GM12878 (cell line): ENCODE measurements at regions not wholly inside any gene's neighbourhood (a gene's known extent, or its start where the extent isn't known, plus 50 kb on each side); places are given as distances from the start of the nearest gene placed in this dataset.
A peak's percentile ranks its signal among the peaks of the same experiment; 100 is the strongest.

Experiments used
- ATAC-seq: fragments of 200-7000 bp; cut with Tn5 transposase; 3 replicates; pipeline ENCODE4 v1.9.1; 2020; ENCODE audit warnings: mild to moderate bottlenecking, moderate library complexity
- BruUV-seq: library from RNA; stranded (reverse); fragments of 400-500 nt; replicated peaks from 2 replicates; lab custom pipeline; 2021; lab: Mats Ljungman, UMichigan
- CTCF ChIA-PET: fragments of 300-600 bp; sonication (Branson Sonifier 250); formaldehyde crosslinking; extraction: SDS; loops from one replicate; lab custom pipeline; 2021; ENCODE audit warnings: inconsistent platforms; lab: Yijun Ruan, JAX
- POLR2A ChIA-PET: fragments of 350-600 bp; formaldehyde crosslinking; extraction: SDS; loops from one replicate; lab custom pipeline; 2021; ENCODE audit warnings: inconsistent platforms; lab: Charles Lee
- RAD21 ChIA-PET: fragments of 300-600 bp; sonication (Branson Sonifier 250); formaldehyde crosslinking; loops from one replicate; lab custom pipeline; 2023; ENCODE audit warnings: antibody characterized with exemption; ENCODE audit not compliant: unreplicated experiment; lab: Charles Lee
- SMC1A ChIA-PET: fragments of 300-600 bp; sonication (Branson Sonifier 250); formaldehyde crosslinking; loops from one replicate; lab custom pipeline; 2023; ENCODE audit not compliant: unreplicated experiment, uncharacterized antibody; lab: Charles Lee
- DNase-seq: peaks from one replicate; pipeline ENCODE4 v3.0.0-alpha.2; 2011; ENCODE audit warnings: low read depth, low spot score
- FAIRE-seq: peaks from 3 replicates; lab custom pipeline; 2011; peaks lifted over from hg19 to GRCh38; lab: Jason Lieb, UNC
- H2AFZ ChIP-seq: 2 replicates; pipeline ENCODE4 v1.6.0; 2011; ENCODE audit warnings: low read depth, low read length, control low read depth; ENCODE audit not compliant: control insufficient read depth
- H3K27ac ChIP-seq: 2 replicates; pipeline ENCODE4 v1.5.1; 2011; ENCODE audit warnings: control low read depth; ENCODE audit not compliant: control insufficient read depth, insufficient read depth
- H3K27me3 ChIP-seq, 2 experiments: replicated peaks in 1 of 2; 2 replicates each; pipeline versions ENCODE4 v1.6.0 to v1.6.1; 2011; ENCODE audit warnings: low read length in 1 of 2; ENCODE audit not compliant: control insufficient read depth in 2 of 2, insufficient read depth in 2 of 2
- H3K36me3 ChIP-seq, 2 experiments: 2 replicates each; pipeline ENCODE4 v1.5.1; 2011; ENCODE audit warnings: low read length in 1 of 2; ENCODE audit not compliant: control insufficient read depth in 2 of 2, insufficient read depth in 2 of 2
- H3K4me1 ChIP-seq: 2 replicates; pipeline ENCODE4 v1.6.1; 2011; ENCODE audit warnings: mild to moderate bottlenecking, low read length, moderate library complexity, mixed read lengths; ENCODE audit not compliant: control insufficient read depth, insufficient read depth
- H3K4me2 ChIP-seq: 2 replicates; pipeline ENCODE4 v1.6.0; 2011; ENCODE audit warnings: control low read depth; ENCODE audit not compliant: control insufficient read depth, insufficient read depth
- H3K4me3 ChIP-seq: fragments of 200-600 bp; sonication (generic); 2 replicates; pipeline ENCODE4 v1.5.1; 2016
- H3K79me2 ChIP-seq: 2 replicates; pipeline ENCODE4 v1.6.0; 2011; ENCODE audit warnings: low read length; ENCODE audit not compliant: control insufficient read depth, insufficient read depth
- H3K9ac ChIP-seq: 2 replicates; pipeline ENCODE4 v1.8.0; 2011; ENCODE audit warnings: low read length, control low read depth, mixed read lengths; ENCODE audit not compliant: control insufficient read depth, insufficient read depth
- H3K9me3 ChIP-seq: replicated peaks from 3 replicates; pipeline ENCODE4 v1.5.1; 2011; ENCODE audit warnings: mild to moderate bottlenecking, low read length; ENCODE audit not compliant: control insufficient read depth, insufficient read depth
- H4K20me1 ChIP-seq: 2 replicates; pipeline ENCODE4 v1.6.0; 2011; ENCODE audit not compliant: control insufficient read depth, insufficient read depth
- E2F4 ChIP-seq: IDR thresholded peaks from 2 replicates; pipeline ENCODE4 v1.6.1; 2012; ENCODE audit warnings: low read depth, low read length, improper control_type of control experiment
- RAD21 ChIP-seq: IDR thresholded peaks from 2 replicates; pipeline ENCODE4 v1.6.1; 2011; ENCODE audit warnings: mild to moderate bottlenecking, low read depth, low read length, moderate library complexity; ENCODE audit not compliant: insufficient read depth
- RAD51 ChIP-seq: fragments of 450-650 bp; IDR thresholded peaks from 2 replicates; pipeline ENCODE4 v1.6.1; 2016; ENCODE audit warnings: moderate library complexity, mild to moderate bottlenecking, inconsistent platforms
- SPI1 ChIP-seq: IDR thresholded peaks from 2 replicates; pipeline ENCODE4 v1.6.1; 2011; ENCODE audit warnings: low read depth, mild to moderate bottlenecking, low read length, moderate library complexity, borderline replicate concordance; ENCODE audit not compliant: insufficient read depth
- SUZ12 ChIP-seq: fragments of 200-600 bp; sonication (generic); IDR thresholded peaks from one replicate; pipeline ENCODE4 v1.6.1; 2018; ENCODE audit warnings: antibody characterized with exemption, mild to moderate bottlenecking; ENCODE audit not compliant: unreplicated experiment
- ZNF274 ChIP-seq: IDR thresholded peaks from one replicate; pipeline ENCODE4 v1.8.0; 2011; ENCODE audit not compliant: insufficient read length, insufficient read depth
- WGBS: methylation state at CpG from one replicate; pipeline ENCODE4 v1.1.6; 2016; ENCODE audit warnings: low lambda C conversion rate; ENCODE audit not compliant: insufficient replicate concordance, insufficient coverage; ENCODE audit errors: missing lambda C conversion rate; 5-methylcytosine and 5-hydroxymethylcytosine counted together
- in situ Hi-C: fragments of 300-500 bp; cut with MboI; formaldehyde crosslinking; loops from 9 replicates; pipeline ENCODE4 v1.14.3; 2018; ENCODE audit warnings: mixed read lengths
- intact Hi-C: fragments of 100-400 bp; cut with micrococcal nuclease; formaldehyde crosslinking; loops from one replicate; pipeline ENCODE4 v1.14.2; 2022; ENCODE audit not compliant: unreplicated experiment

GRCh38 chr2:174663550-174663949, 65.9 kb upstream of the WIPF1 start:
- no peak for TF ChIP-seq E2F4
- no peak for TF ChIP-seq ZNF274
- no peak for TF ChIP-seq RAD51
- TF ChIP-seq RAD21: no peak
- FAIRE-seq: no peak
- no peaks in the 10 kb centered on the region for H3K36me3 ChIP-seq
- H3K27me3 ChIP-seq: no peaks in the 10 kb centered on the region; a peak in 1 of 4 replicates
- no peaks in the 10 kb centered on the region for H4K20me1 ChIP-seq
- no peaks in the 10 kb centered on the region for H3K9me3 ChIP-seq
- ATAC-seq: no peak
- no TSS peak for BruUV-seq
- no peak overlapping the region for H3K27ac ChIP-seq
- no peak overlapping the region for H3K9ac ChIP-seq
- DNase-seq: no peak
- H3K4me3 ChIP-seq: no peak overlapping the region
- RAD21 ChIA-PET: no interaction called here
- CTCF ChIA-PET: interaction anchor here (1.2 to 1.9 kb wide), 3 partner anchors 24 to 64 kb away, joined by 4 to 7 read pairs (median 4); no protein-coding TSS in a partner anchor
- SMC1A ChIA-PET: interaction anchor here (1.0 to 2.1 kb wide), 4 partner anchors 11 to 66 kb away, joined by 3 to 5 read pairs (median 4); partner anchors contain the start of gene WIPF1
- intact Hi-C loops (no loop called here), in situ Hi-C loops (no loop called here)
- no peak overlapping the region for H2AFZ ChIP-seq
- no peak overlapping the region for H3K4me2 ChIP-seq
- peaks cover 4% of the 10 kb centered on the region for H3K4me1 ChIP-seq
- H3K79me2 ChIP-seq: no peaks in the 10 kb centered on the region
- POLR2A ChIA-PET: no interaction called here
- WGBS: 86% methylated on average over 7 of the region's 7 CpGs

GRCh38 chr2:174662859-174663258, 65.3 kb upstream of the WIPF1 start:
- intact Hi-C loops: no loop called here
- TF ChIP-seq SUZ12: no peak
- TF ChIP-seq SPI1: 0 out of 2 replicates have a peak, but pooled peaks have one; percentile 5
- TF ChIP-seq, all 136 proteins: peak for 1
- Histone ChIP-seq H3K79me2 (no peaks in the 10 kb centered on the region), H3K9me3 (no peaks in the 10 kb centered on the region), H3K27ac (no peak overlapping the region), H4K20me1 (no peaks in the 10 kb centered on the region), H3K4me1 (peaks cover 4% of the 10 kb centered on the region), H3K36me3 (no peaks in the 10 kb centered on the region), H3K4me2 (no peak overlapping the region), H3K27me3 (no peaks in the 10 kb centered on the region; a peak in 1 of 4 replicates), H3K9ac (no peak overlapping the region), H3K4me3 (no peak overlapping the region), H2AFZ (no peak overlapping the region)
- WGBS: 58% methylated on average over 3 of the region's 3 CpGs
- no peak for DNase-seq
- POLR2A ChIA-PET: no interaction called here
- BruUV-seq: no TSS peak
- ATAC-seq: no peak
- RAD21 ChIA-PET: no interaction called here
- CTCF ChIA-PET: interaction anchor here (0.7 to 1.9 kb wide), 3 partner anchors 25 to 39 kb away, joined by 3 to 7 read pairs (median 4); no protein-coding TSS in a partner anchor
- SMC1A ChIA-PET: interaction anchor here (1.1 to 2.1 kb wide), 5 partner anchors 12 to 36 kb away, joined by 3 to 5 read pairs (median 3); no protein-coding TSS in a partner anchor
- in situ Hi-C loops: no loop called here
- no peak for FAIRE-seq
